A549 (cell line): ENCODE measurements at regions not wholly inside any gene's neighbourhood (a gene's known extent, or its start where the extent isn't known, plus 50 kb on each side); places are given as distances from the start of the nearest gene placed in this dataset.

Experiments
- ATAC-seq, 2 experiments: fragments of 200-7000 bp in 1 of 2; fragments of >200 bp in 1 of 2; cut with Nextera tagmentation in 1 of 2; cut with Tn5 transposase in 1 of 2; 3 replicates each; pipeline versions ENCODE4 v1.8.0 to v1.9.1; 2018 to 2020; ENCODE audit warnings: mild to moderate bottlenecking in 1 of 2, moderate library complexity in 1 of 2
- CTCF ChIA-PET: fragments of 300-600 bp; sonication (Branson Sonifier 250); formaldehyde crosslinking; extraction: SDS; loops from one replicate; lab custom pipeline; 2021; ENCODE audit warnings: antibody characterized with exemption, inconsistent platforms; lab: Yijun Ruan, JAX
- POLR2A ChIA-PET: fragments of 350-600 bp; formaldehyde crosslinking; extraction: SDS; loops from one replicate; lab custom pipeline; 2021; ENCODE audit warnings: antibody characterized with exemption, inconsistent platforms; lab: Yijun Ruan, JAX
- DNase-seq, 2 experiments: peaks; one replicate each; pipeline versions ENCODE4 v3.0.0 to v3.0.0-alpha.2; 2011 to 2016; ENCODE audit warnings: low read depth in 1 of 2, low spot score in 1 of 2
- FAIRE-seq: peaks from 2 replicates; lab custom pipeline; 2011; peaks lifted over from hg19 to GRCh38; lab: Jason Lieb, UNC
- H3K27ac ChIP-seq, 2 experiments: fragments of >200 bp; sonication (Bioruptor Twin); formaldehyde crosslinking; 3 replicates each; pipeline ENCODE4 v1.5.1; 2016 to 2017
- H3K4me1 ChIP-seq: fragments of >200 bp; sonication (Bioruptor Twin); formaldehyde crosslinking; 3 replicates; pipeline ENCODE4 v1.6.1; 2016
- H3K4me2 ChIP-seq: fragments of >200 bp; sonication (Bioruptor Twin); formaldehyde crosslinking; 3 replicates; pipeline ENCODE4 v1.6.1; 2016
- H3K4me3 ChIP-seq: fragments of >200 bp; sonication (Bioruptor Twin); formaldehyde crosslinking; 3 replicates; pipeline ENCODE4 v1.5.1; 2016
- H3K9me3 ChIP-seq: fragments of >200 bp; sonication (Bioruptor Twin); formaldehyde crosslinking; 3 replicates; pipeline ENCODE4 v1.6.1; 2016
- CEBPB ChIP-seq, 2 experiments: fragments of >200 bp in 1 of 2; sonication (Bioruptor Twin) in 1 of 2; formaldehyde crosslinking in 1 of 2; IDR thresholded peaks; 2 replicates each; pipeline ENCODE4 v1.6.1; 2012 to 2016
- CHD2 ChIP-seq: fragments of 150-350 bp; IDR thresholded peaks from 2 replicates; pipeline ENCODE4 v1.6.1; 2014; ENCODE audit warnings: low read length; ENCODE audit not compliant: partially characterized antibody
- CTCF ChIP-seq: fragments of >200 bp; sonication (Bioruptor Twin); formaldehyde crosslinking; IDR thresholded peaks from 3 replicates; pipeline ENCODE4 v1.5.1; 2016
- EP300 ChIP-seq, 2 experiments: fragments of >200 bp; sonication (Bioruptor Twin); formaldehyde crosslinking; IDR thresholded peaks; 2 replicates in 1 of 2; 3 replicates in 1 of 2; pipeline ENCODE4 v1.6.1; 2016 to 2017
- ESRRA ChIP-seq: fragments of 150-350 bp; IDR thresholded peaks from 2 replicates; pipeline ENCODE4 v1.6.1; 2014; ENCODE audit warnings: mild to moderate bottlenecking, low read length, borderline replicate concordance
- FOSB ChIP-seq: fragments of 250-450 bp; sonication (Bioruptor Pico); IDR thresholded peaks from 2 replicates; pipeline ENCODE4 v1.5.0; 2020; ENCODE audit warnings: mild to moderate bottlenecking, moderate library complexity
- FOSL2 ChIP-seq, 2 experiments: fragments of 450-650 bp in 1 of 2; fragments of >200 bp in 1 of 2; sonication (Bioruptor Twin) in 1 of 2; formaldehyde crosslinking; IDR thresholded peaks; 2 replicates each; pipeline versions ENCODE4 v1.5.0 to v1.6.1; 2016 to 2020; ENCODE audit warnings: mild to moderate bottlenecking in 1 of 2, moderate library complexity in 1 of 2
- HDAC2 ChIP-seq: fragments of 200-600 bp; sonication (generic); IDR thresholded peaks from 2 replicates; pipeline ENCODE4 v1.6.1; 2016
- HOXA7 ChIP-seq: fragments of 250-450 bp; sonication (Bioruptor Pico); IDR thresholded peaks from 2 replicates; pipeline ENCODE4 v1.5.0; 2020; ENCODE audit warnings: mild to moderate bottlenecking, moderate library complexity
- HOXB13 ChIP-seq: fragments of 250-450 bp; sonication (Bioruptor Pico); IDR thresholded peaks from 2 replicates; pipeline ENCODE4 v1.5.0; 2020; ENCODE audit warnings: low read depth, mild to moderate bottlenecking, moderate library complexity
- JUNB ChIP-seq: fragments of >200 bp; sonication (Bioruptor Twin); formaldehyde crosslinking; IDR thresholded peaks from 2 replicates; pipeline ENCODE4 v1.6.1; 2016
- KDM5A ChIP-seq: fragments of 200-600 bp; sonication (generic); IDR thresholded peaks from 2 replicates; pipeline ENCODE4 v1.6.1; 2016; ENCODE audit warnings: antibody characterized with exemption, mild to moderate bottlenecking
- MAFK ChIP-seq: fragments of 450-650 bp; IDR thresholded peaks from 2 replicates; pipeline ENCODE4 v1.6.1; 2014; ENCODE audit not compliant: partially characterized antibody
- MYC ChIP-seq: IDR thresholded peaks from 2 replicates; pipeline ENCODE4 v1.6.1; 2012; ENCODE audit warnings: mild to moderate bottlenecking, inconsistent platforms, low read length, improper control_type of control experiment, borderline replicate concordance
- NFE2L2 ChIP-seq: fragments of 150-350 bp; conservative IDR thresholded peaks from 2 replicates; pipeline ENCODE4 v1.6.1; 2014; ENCODE audit warnings: low read length
- NR3C1 ChIP-seq: fragments of >200 bp; sonication (Bioruptor Twin); formaldehyde crosslinking; IDR thresholded peaks from 3 replicates; pipeline ENCODE4 v1.6.1; 2017
- POLR2A ChIP-seq: IDR thresholded peaks from 2 replicates; pipeline ENCODE4 v1.6.1; 2012; ENCODE audit warnings: mild to moderate bottlenecking, low read length
- RCOR1 ChIP-seq: fragments of 150-350 bp; IDR thresholded peaks from 2 replicates; pipeline ENCODE4 v1.6.1; 2014; ENCODE audit warnings: antibody characterized with exemption, low read length, low read depth
- REST ChIP-seq: fragments of 200-600 bp; sonication (generic); IDR thresholded peaks from 2 replicates; pipeline ENCODE4 v1.6.1; 2016; ENCODE audit warnings: antibody characterized with exemption, mild to moderate bottlenecking, moderate library complexity
- ZC3H11A ChIP-seq: fragments of 450-650 bp; IDR thresholded peaks from 2 replicates; pipeline ENCODE4 v1.6.1; 2014; ENCODE audit warnings: antibody characterized with exemption, mild to moderate bottlenecking
- ZFP36 ChIP-seq: fragments of 450-650 bp; IDR thresholded peaks from 2 replicates; pipeline ENCODE4 v1.6.1; 2014; ENCODE audit warnings: borderline replicate concordance; ENCODE audit not compliant: partially characterized antibody
- WGBS: methylation state at CpG from one replicate; pipeline ENCODE4 v1.1.6; 2017; ENCODE audit errors: missing lambda C conversion rate; 5-methylcytosine and 5-hydroxymethylcytosine counted together
- TF ChIP-seq, protein P1 (sequence below): fragments of >200 bp; sonication (Bioruptor Twin); formaldehyde crosslinking; IDR thresholded peaks from 3 replicates; pipeline ENCODE4 v1.6.1; 2016
- TF ChIP-seq, protein P2 (sequence below): fragments of 250-450 bp; sonication (Bioruptor Pico); IDR thresholded peaks from 2 replicates; pipeline ENCODE4 v1.5.0; 2021; ENCODE audit warnings: mild to moderate bottlenecking, moderate library complexity, borderline replicate concordance

- TF ChIP-seq KDM5A (no peak), ZC3H11A (no peak), REST (no peak), ZFP36 (no peak), ESRRA (no peak), HOXB13 (CRISPR knock-in tag) (no peak), MYC (no peak; the same call in 1 of the 2 replicates), CEBPB (IDR thresholded peaks at IDR 0.05) (peak in 1 of 2 experiments; percentile 46; a peak in 1 of 4 replicates), HDAC2 (no peak), RCOR1 (no peak), CTCF (no peak), HOXA7 (CRISPR knock-in tag) (no peak), JUNB (peak; percentile 34; the same call in 1 of the 2 replicates), NR3C1 (no peak), FOSB (CRISPR knock-in tag) (no peak)
- TF ChIP-seq, protein P1, sequence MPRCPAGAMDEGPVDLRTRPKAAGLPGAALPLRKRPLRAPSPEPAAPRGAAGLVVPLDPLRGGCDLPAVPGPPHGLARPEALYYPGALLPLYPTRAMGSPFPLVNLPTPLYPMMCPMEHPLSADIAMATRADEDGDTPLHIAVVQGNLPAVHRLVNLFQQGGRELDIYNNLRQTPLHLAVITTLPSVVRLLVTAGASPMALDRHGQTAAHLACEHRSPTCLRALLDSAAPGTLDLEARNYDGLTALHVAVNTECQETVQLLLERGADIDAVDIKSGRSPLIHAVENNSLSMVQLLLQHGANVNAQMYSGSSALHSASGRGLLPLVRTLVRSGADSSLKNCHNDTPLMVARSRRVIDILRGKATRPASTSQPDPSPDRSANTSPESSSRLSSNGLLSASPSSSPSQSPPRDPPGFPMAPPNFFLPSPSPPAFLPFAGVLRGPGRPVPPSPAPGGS: 0 out of 3 replicates have a peak, but pooled peaks have one; percentile 29
- TF ChIP-seq, protein P2, sequence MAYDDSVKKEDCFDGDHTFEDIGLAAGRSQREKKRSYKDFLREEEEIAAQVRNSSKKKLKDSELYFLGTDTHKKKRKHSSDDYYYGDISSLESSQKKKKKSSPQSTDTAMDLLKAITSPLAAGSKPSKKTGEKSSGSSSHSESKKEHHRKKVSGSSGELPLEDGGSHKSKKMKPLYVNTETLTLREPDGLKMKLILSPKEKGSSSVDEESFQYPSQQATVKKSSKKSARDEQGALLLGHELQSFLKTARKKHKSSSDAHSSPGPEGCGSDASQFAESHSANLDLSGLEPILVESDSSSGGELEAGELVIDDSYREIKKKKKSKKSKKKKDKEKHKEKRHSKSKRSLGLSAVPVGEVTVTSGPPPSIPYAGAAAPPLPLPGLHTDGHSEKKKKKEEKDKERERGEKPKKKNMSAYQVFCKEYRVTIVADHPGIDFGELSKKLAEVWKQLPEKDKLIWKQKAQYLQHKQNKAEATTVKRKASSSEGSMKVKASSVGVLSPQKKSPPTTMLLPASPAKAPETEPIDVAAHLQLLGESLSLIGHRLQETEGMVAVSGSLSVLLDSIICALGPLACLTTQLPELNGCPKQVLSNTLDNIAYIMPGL (CRISPR knock-in tag): no peak
Observed at GRCh38 chr21:41678016-41678923, 88.6 kb downstream of the RIPK4 start (continued).

- FAIRE-seq: no peak
Observed at GRCh38 chr21:41677671-41678015, 89.2 kb downstream of the RIPK4 start.

More at GRCh38 chr21:41677671-41678015, 89.2 kb downstream of the RIPK4 start:
- Histone ChIP-seq H3K27ac (peak overlapping the region; percentile 98), H3K4me1 (peaks cover 48% of the 10 kb centered on the region), H3K4me3 (no peak overlapping the region), H3K9me3 (no peaks in the 10 kb centered on the region), H3K4me2 (peak overlapping the region; percentile 87)
- CTCF ChIA-PET: interaction anchor here (1.1 to 3.0 kb wide), 4 partner anchors 46 to 94 kb away, joined by 3 to 16 read pairs (median 4); no protein-coding TSS in a partner anchor
- POLR2A ChIA-PET: interaction anchor here (1.0 to 4.0 kb wide), 11 partner anchors 35 to 101 kb away, joined by 4 to 36 read pairs (median 9); partner anchors contain the start of gene RIPK4
- peak; percentile 15; a peak in 4 of 6 replicates for ATAC-seq
- 0% methylated on average over 8 of the region's 8 CpGs for WGBS
- TF ChIP-seq CHD2 (no peak), POLR2A (no peak), MAFK (no peak), ZFP36 (no peak), KDM5A (no peak), FOSL2 (IDR thresholded peaks at IDR 0.05) (no peak), FOSL2 (CRISPR knock-in tag; IDR thresholded peaks at IDR 0.05) (no peak), NFE2L2 (no peak), EP300 (IDR thresholded peaks at IDR 0.05) (peak in 1 of 2 experiments; percentile 31; a peak in 1 of 5 replicates)
- TF ChIP-seq, all 56 proteins: peak for 1
- peak in 1 of 2 experiments; percentile 82 for DNase-seq
